PFSK-1 (cell line): ENCODE measurements at regions not wholly inside any gene's neighbourhood (a gene's known extent, or its start where the extent isn't known, plus 50 kb on each side); places are given as distances from the start of the nearest gene placed in this dataset.

Experiments
- POLR2AphosphoS5 ChIP-seq: IDR thresholded peaks from 2 replicates; pipeline ENCODE4 v1.6.1; 2012; ENCODE audit warnings: low read depth, mild to moderate bottlenecking, control low read depth, low read length, moderate library complexity
- REST ChIP-seq, 2 experiments: IDR thresholded peaks; 2 replicates each; pipeline versions ENCODE4 v1.6.1 to v1.8.0; 2011 to 2012; ENCODE audit warnings: low read depth in 2 of 2, low read length in 2 of 2, control low read depth in 1 of 2, inconsistent platforms in 1 of 2, mild to moderate bottlenecking in 1 of 2, moderate library complexity in 1 of 2; ENCODE audit not compliant: insufficient read depth in 1 of 2

- TF ChIP-seq REST (IDR thresholded peaks at IDR 0.05; ENCODE audit: insufficient read depth in 1 of 2, low read depth in 2 of 2, low read length in 2 of 2) (no peak), POLR2AphosphoS5 (no peak)
Observed at GRCh38 chr4:13933191-13933590, 305.7 kb upstream of the BOD1L1 start.
